Upper lobe of left lung (tissue), 6 donors: ENCODE measurements at regions not wholly inside any gene's neighbourhood (a gene's known extent, or its start where the extent isn't known, plus 50 kb on each side); places are given as distances from the start of the nearest gene placed in this dataset.

Experiments used
- ATAC-seq, 2 donors: fragments of 200-7000 bp; cut with Tn5 transposase; one replicate each; pipeline ENCODE4 v1.9.1; 2022; ENCODE audit warnings: mild to moderate bottlenecking in 2 of 2, moderate library complexity in 2 of 2; ENCODE audit not compliant: low FRiP score in 2 of 2
- DNase-seq, 2 donors: peaks; one replicate each; pipeline ENCODE4 v3.0.0-alpha.2; 2019 to 2020
- H3K27ac ChIP-seq, 4 donors: fragments of 200-600 bp; sonication (generic); one replicate each; pipeline ENCODE4 v1.5.1; 2016 to 2019
- H3K27me3 ChIP-seq, 4 donors: fragments of 200-600 bp; sonication (generic); one replicate each; pipeline ENCODE4 v1.5.1; 2017 to 2019
- H3K36me3 ChIP-seq, 4 donors: fragments of 200-600 bp; sonication (generic); one replicate each; pipeline ENCODE4 v1.5.1; 2016 to 2019
- H3K4me1 ChIP-seq, 4 donors: fragments of 200-600 bp; sonication (generic); one replicate each; pipeline ENCODE4 v1.5.1; 2018 to 2019
- H3K4me3 ChIP-seq, 4 donors: fragments of 200-600 bp; sonication (generic); one replicate each; pipeline ENCODE4 v1.5.1; 2017 to 2019; ENCODE audit warnings: mild to moderate bottlenecking in 2 of 4, moderate library complexity in 1 of 4
- H3K9me3 ChIP-seq, 4 donors: fragments of 200-600 bp; sonication (generic); one replicate each; pipeline ENCODE4 v1.5.1; 2018 to 2019
- CTCF ChIP-seq, 6 experiments: fragments of 450-650 bp in 4 of 6; fragments of 200-600 bp in 2 of 6; sonication (generic) in 2 of 6; IDR thresholded peaks; one replicate each; pipeline ENCODE4 v1.5.1; 2016 to 2019; ENCODE audit warnings: antibody characterized with exemption in 6 of 6
- EP300 ChIP-seq, 4 donors: sonication (generic); formaldehyde crosslinking; IDR thresholded peaks; one replicate each; pipeline ENCODE4 v1.5.1; 2017; ENCODE audit warnings: antibody characterized with exemption in 4 of 4, control low read depth in 2 of 4
- POLR2A ChIP-seq, 4 donors: fragments of 450-650 bp; IDR thresholded peaks; one replicate each; pipeline ENCODE4 v1.5.1; 2016 to 2017; ENCODE audit warnings: antibody characterized with exemption in 4 of 4, mild to moderate bottlenecking in 2 of 4
- POLR2AphosphoS5 ChIP-seq, 2 donors: sonication (generic); formaldehyde crosslinking; IDR thresholded peaks; one replicate each; pipeline ENCODE4 v1.5.1; 2017; ENCODE audit warnings: antibody characterized with exemption in 2 of 2
- WGBS, 2 donors: methylation state at CpG; one replicate each; pipeline ENCODE4 v1.1.5; 2017 to 2018; 5-methylcytosine and 5-hydroxymethylcytosine counted together
- donor health status: DM: no; HTN: no; CAD: no; lungs with moderate emphysema.
- donor health status: DM: no; HTN: yes; CAD: no; lungs with severe emphysema.

- Histone ChIP-seq H3K4me1 (no peaks in the 10 kb centered on the region), H3K27me3 (no peaks in the 10 kb centered on the region), H3K4me3 (no peak overlapping the region), H3K27ac (no peak overlapping the region), H3K9me3 (no peaks in the 10 kb centered on the region), H3K36me3 (no peaks in the 10 kb centered on the region)
- no peak for ATAC-seq
- TF ChIP-seq EP300 (IDR thresholded peaks at IDR 0.05) (no peak), POLR2AphosphoS5 (IDR thresholded peaks at IDR 0.05) (no peak), CTCF (IDR thresholded peaks at IDR 0.05) (no peak), POLR2A (IDR thresholded peaks at IDR 0.05) (no peak)
- 79 to 82% methylated on average over 3 of the region's 3 CpGs for WGBS, 2 donors
- no peak for DNase-seq
Measured at GRCh38 chr3:150141790-150142326, 171.2 kb upstream of the PFN2 start.

- TF ChIP-seq EP300 (IDR thresholded peaks at IDR 0.05) (no peak), POLR2A (IDR thresholded peaks at IDR 0.05) (no peak), POLR2AphosphoS5 (IDR thresholded peaks at IDR 0.05) (no peak), CTCF (IDR thresholded peaks at IDR 0.05) (no peak)
- Histone ChIP-seq H3K4me1 (no peaks in the 10 kb centered on the region), H3K36me3 (no peaks in the 10 kb centered on the region), H3K27ac (no peak overlapping the region), H3K27me3 (no peaks in the 10 kb centered on the region), H3K9me3 (no peaks in the 10 kb centered on the region), H3K4me3 (no peak overlapping the region)
- DNase-seq (peak in 1 of 2 donors; percentile 9), ATAC-seq (no peak)
- WGBS, 2 donors: 91% methylated on average over 13 to 14 of the region's 14 CpGs
Measured at GRCh38 chr3:150140614-150141321, 170.1 kb upstream of the PFN2 start.

GRCh38 chr3:150138824-150139223 lies 168.1 kb upstream of the PFN2 start:
- no peak for TF ChIP-seq CTCF (IDR thresholded peaks at IDR 0.05)
- no peak for TF ChIP-seq POLR2AphosphoS5 (IDR thresholded peaks at IDR 0.05)
- no peak for TF ChIP-seq POLR2A (IDR thresholded peaks at IDR 0.05)
- TF ChIP-seq EP300 (IDR thresholded peaks at IDR 0.05): no peak
- H3K9me3 ChIP-seq: no peaks in the 10 kb centered on the region
- H3K27ac ChIP-seq: no peak overlapping the region
- no peaks in the 10 kb centered on the region for H3K4me1 ChIP-seq
- 88 to 95% methylated on average over 3 of the region's 3 CpGs for WGBS, 2 donors
- H3K4me3 ChIP-seq: no peak overlapping the region
- no peaks in the 10 kb centered on the region for H3K36me3 ChIP-seq
- no peak for DNase-seq
- no peaks in the 10 kb centered on the region for H3K27me3 ChIP-seq
- ATAC-seq: no peak

- no peak for DNase-seq
- H3K4me3 ChIP-seq: no peak overlapping the region
Measured at GRCh38 chr3:150136242-150136641, 165.5 kb upstream of the PFN2 start.

More at GRCh38 chr3:150136242-150136641, 165.5 kb upstream of the PFN2 start:
- no peaks in the 10 kb centered on the region for H3K4me1 ChIP-seq
- no peak for ATAC-seq
- no peak overlapping the region for H3K27ac ChIP-seq
- no peaks in the 10 kb centered on the region for H3K27me3 ChIP-seq
- no peaks in the 10 kb centered on the region for H3K9me3 ChIP-seq
- TF ChIP-seq CTCF (IDR thresholded peaks at IDR 0.05) (no peak), POLR2AphosphoS5 (IDR thresholded peaks at IDR 0.05) (no peak), POLR2A (IDR thresholded peaks at IDR 0.05) (no peak), EP300 (IDR thresholded peaks at IDR 0.05) (no peak)
- no peaks in the 10 kb centered on the region for H3K36me3 ChIP-seq
